Lower lobe of right lung (tissue), 2 donors: ENCODE measurements at regions not wholly inside any gene's neighbourhood (a gene's known extent, or its start where the extent isn't known, plus 50 kb on each side); places are given as distances from the start of the nearest gene placed in this dataset.

Experiments
- ATAC-seq, 2 donors: fragments of 200-7000 bp; cut with Tn5 transposase; one replicate each; pipeline ENCODE4 v1.9.1; 2020 to 2022; ENCODE audit warnings: mild to moderate bottlenecking in 2 of 2, moderate library complexity in 2 of 2
- DNase-seq: peaks from one replicate; pipeline ENCODE4 v3.0.0-alpha.2; 2020
- H3K27ac ChIP-seq: fragments of 200-600 bp; one replicate; pipeline ENCODE4 v1.8.0; 2022
- H3K27me3 ChIP-seq: fragments of 200-600 bp; one replicate; pipeline ENCODE4 v1.8.0; 2022; ENCODE audit warnings: low read depth
- H3K36me3 ChIP-seq: fragments of 200-600 bp; one replicate; pipeline ENCODE4 v1.8.0; 2022; ENCODE audit warnings: mild to moderate bottlenecking
- H3K4me1 ChIP-seq: fragments of 200-600 bp; one replicate; pipeline ENCODE4 v1.8.0; 2022
- H3K4me3 ChIP-seq: fragments of 200-600 bp; one replicate; pipeline ENCODE4 v1.8.0; 2022; ENCODE audit warnings: mild to moderate bottlenecking
- H3K9me3 ChIP-seq: fragments of 200-600 bp; one replicate; pipeline ENCODE4 v1.8.0; 2022
- CTCF ChIP-seq: fragments of 200-600 bp; IDR thresholded peaks from one replicate; pipeline ENCODE4 v1.8.0; 2022; ENCODE audit warnings: antibody characterized with exemption, mild to moderate bottlenecking
- intact Hi-C: fragments of 100-400 bp; cut with DNase I; formaldehyde crosslinking; loops from one replicate; pipeline ENCODE4 v1.11.0; 2022
- donor health status: DM: no; HTN: yes; CAD: no; lungs with severe emphysema.

DNA sequence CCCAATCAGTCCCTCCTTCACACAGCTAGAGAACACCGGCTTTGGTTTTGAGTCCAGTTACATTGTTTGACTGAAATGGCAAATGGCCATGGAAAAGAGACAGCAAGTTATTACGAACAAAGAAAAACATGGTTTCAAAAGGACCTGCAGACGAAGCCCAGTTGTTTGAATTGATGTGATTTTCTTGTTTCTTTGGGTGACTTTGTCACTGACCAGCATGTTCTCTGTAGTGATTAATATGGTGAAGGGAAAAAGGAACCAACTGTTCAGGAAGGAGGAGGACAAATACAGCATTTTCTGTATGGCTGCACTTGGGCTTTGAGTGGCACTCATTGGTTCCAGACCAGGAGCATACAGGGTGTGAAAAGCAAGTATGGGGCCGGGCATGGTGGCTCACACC is 217.4 kb upstream of the TPM1 start:
- intact Hi-C loops = no loop called here
- no peak for TF ChIP-seq CTCF
- H3K4me3 ChIP-seq = no peak overlapping the region
- H3K27ac ChIP-seq = no peak overlapping the region
- H3K9me3 ChIP-seq = no peaks in the 10 kb centered on the region
- no peaks in the 10 kb centered on the region for H3K36me3 ChIP-seq
- no peak for ATAC-seq
- H3K27me3 ChIP-seq = no peaks in the 10 kb centered on the region
- H3K4me1 ChIP-seq = no peaks in the 10 kb centered on the region
- no peak for DNase-seq

DNA sequence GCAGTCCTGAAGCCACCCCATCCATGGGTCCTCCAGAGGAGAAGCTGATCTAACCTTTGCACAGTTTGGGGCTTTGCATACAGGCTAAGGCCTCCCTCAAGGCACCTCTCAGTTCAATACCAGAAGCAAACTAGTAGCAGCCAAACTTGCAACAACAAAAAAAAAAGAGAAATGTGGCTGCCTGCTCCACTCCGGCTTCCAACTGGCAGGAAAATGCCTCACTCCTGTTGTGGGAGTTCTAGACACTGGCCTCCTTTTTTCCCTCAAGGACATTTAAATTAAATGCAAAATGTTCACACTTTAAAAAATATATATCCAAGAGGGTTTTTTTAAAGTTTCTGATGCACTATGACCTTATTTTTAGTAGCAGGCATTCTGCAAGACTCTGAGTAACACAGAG is 216.0 kb upstream of the TPM1 start:
- TF ChIP-seq CTCF = no peak
- no peaks in the 10 kb centered on the region for H3K9me3 ChIP-seq
- H3K27ac ChIP-seq = no peak overlapping the region
- H3K36me3 ChIP-seq = no peaks in the 10 kb centered on the region
- DNase-seq (no peak), ATAC-seq (no peak)
- intact Hi-C loops = no loop called here
- H3K27me3 ChIP-seq = no peaks in the 10 kb centered on the region
- no peaks in the 10 kb centered on the region for H3K4me1 ChIP-seq
- no peak overlapping the region for H3K4me3 ChIP-seq

GRCh38 chr15:62828364-62828763 is 214.2 kb upstream of the TPM1 start:
- Histone ChIP-seq H3K27ac (no peak overlapping the region), H3K4me1 (no peaks in the 10 kb centered on the region), H3K9me3 (no peaks in the 10 kb centered on the region), H3K4me3 (no peak overlapping the region), H3K36me3 (no peaks in the 10 kb centered on the region), H3K27me3 (no peaks in the 10 kb centered on the region)
- no peak for TF ChIP-seq CTCF
- no peak for ATAC-seq
- no peak for DNase-seq
- intact Hi-C loops = no loop called here

- Histone ChIP-seq H3K27me3 (no peaks in the 10 kb centered on the region), H3K27ac (no peak overlapping the region), H3K9me3 (no peaks in the 10 kb centered on the region), H3K36me3 (no peaks in the 10 kb centered on the region), H3K4me3 (no peak overlapping the region), H3K4me1 (no peaks in the 10 kb centered on the region)
- ATAC-seq (no peak), DNase-seq (no peak)
- intact Hi-C loops = no loop called here
- no peak for TF ChIP-seq CTCF
Measured at GRCh38 chr15:62832231-62832630, 210.3 kb upstream of the TPM1 start.

DNA sequence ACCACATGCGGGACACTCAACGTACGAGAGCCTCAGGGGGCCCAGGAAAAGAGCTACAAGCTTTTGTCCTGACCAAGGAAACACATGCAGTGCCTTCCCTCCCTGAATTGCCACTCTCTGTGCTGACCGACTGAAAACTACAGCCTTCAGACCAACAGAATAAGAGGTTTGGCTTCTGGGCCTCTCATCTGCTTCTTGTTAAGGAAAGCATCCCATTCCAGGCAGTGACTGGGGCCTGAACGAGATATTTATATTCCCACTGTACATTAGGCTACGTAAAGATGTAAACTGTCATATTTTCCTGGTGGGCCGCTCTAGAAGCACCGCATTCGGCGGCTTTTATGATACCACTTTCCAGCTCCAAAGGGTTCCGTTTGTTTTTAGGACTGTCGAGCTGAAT is 208.9 kb upstream of the TPM1 start:
- intact Hi-C loops = no loop called here
- no peaks in the 10 kb centered on the region for H3K9me3 ChIP-seq
- no peak for ATAC-seq
- no peak for TF ChIP-seq CTCF
- DNase-seq = no peak
- no peaks in the 10 kb centered on the region for H3K27me3 ChIP-seq
- no peak overlapping the region for H3K27ac ChIP-seq
- no peaks in the 10 kb centered on the region for H3K4me1 ChIP-seq
- H3K4me3 ChIP-seq = no peak overlapping the region
- H3K36me3 ChIP-seq = no peaks in the 10 kb centered on the region
